ENCODE measurements at regions not wholly inside any gene's neighbourhood (a gene's known extent, or its start where the extent isn't known, plus 50 kb on each side); places are given as distances from the start of the nearest gene placed in this dataset.

GRCh38 chr11:45725776-45726492 lies 60.5 kb upstream of the CHST1 start:
- POLR2A ChIA-PET, result no interaction called here

GRCh38 chr11:45725121-45725520 lies 59.7 kb upstream of the CHST1 start:
- CTCF ChIA-PET, result interaction anchor here (1.4 kb wide), 1 partner anchor 46 kb away, joined by 4 read pairs; no protein-coding TSS in a partner anchor
- POLR2A ChIA-PET, result no interaction called here

More at GRCh38 chr11:45725776-45726492, 60.5 kb upstream of the CHST1 start:
- CTCF ChIA-PET, result no interaction called here

GRCh38 chr11:45724153-45724552 lies 58.7 kb upstream of the CHST1 start:
- ChIA-PET CTCF (interaction anchor here (1.4 kb wide), 1 partner anchor 47 kb away, joined by 4 read pairs; no protein-coding TSS in a partner anchor), POLR2A (no interaction called here)

DNA sequence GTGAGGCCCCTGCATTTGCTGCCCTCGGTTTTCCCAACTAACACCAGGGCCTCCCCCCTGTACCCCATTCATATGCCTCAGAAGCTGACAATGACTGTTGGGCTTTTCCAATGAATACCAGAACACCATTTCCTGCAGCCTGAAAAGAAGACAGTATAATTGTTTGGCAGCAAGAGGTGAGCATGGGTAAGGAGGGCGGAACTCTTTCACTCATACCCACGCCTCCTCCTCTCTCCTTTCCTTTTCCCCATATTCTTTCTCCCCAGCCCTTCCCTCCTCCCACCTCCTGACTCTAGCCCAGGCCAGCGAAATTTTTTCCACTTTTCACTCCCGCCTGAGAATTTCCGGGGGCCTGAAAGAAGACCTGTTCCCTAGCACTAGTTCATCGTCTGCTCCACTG lies 58.0 kb upstream of the CHST1 start:
- CTCF ChIA-PET, result no interaction called here

DNA sequence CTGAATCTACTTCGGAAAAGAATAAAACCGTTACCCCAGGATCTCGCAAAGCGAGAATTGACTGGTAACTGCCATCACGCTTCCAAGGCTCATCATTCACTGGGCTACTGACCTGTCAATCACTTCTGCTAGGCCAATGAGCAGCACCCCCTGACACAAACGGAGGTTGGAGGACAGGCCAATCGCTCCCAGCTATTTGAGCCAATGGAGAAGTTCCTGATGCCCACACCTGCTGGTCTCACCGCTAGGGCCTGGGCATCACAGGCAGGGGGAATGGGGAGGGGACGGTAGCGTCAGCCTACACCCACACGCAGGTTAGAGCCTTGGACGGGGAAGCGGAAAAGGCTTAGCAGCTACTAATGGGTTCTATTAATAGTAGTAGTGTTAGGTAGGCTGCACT lies 56.7 kb upstream of the CHST1 start:
- POLR2A ChIA-PET, result no interaction called here
- CTCF ChIA-PET, result no interaction called here

More for the DNA sequence above, 58.0 kb upstream of the CHST1 start:
- POLR2A ChIA-PET, result no interaction called here

DNA sequence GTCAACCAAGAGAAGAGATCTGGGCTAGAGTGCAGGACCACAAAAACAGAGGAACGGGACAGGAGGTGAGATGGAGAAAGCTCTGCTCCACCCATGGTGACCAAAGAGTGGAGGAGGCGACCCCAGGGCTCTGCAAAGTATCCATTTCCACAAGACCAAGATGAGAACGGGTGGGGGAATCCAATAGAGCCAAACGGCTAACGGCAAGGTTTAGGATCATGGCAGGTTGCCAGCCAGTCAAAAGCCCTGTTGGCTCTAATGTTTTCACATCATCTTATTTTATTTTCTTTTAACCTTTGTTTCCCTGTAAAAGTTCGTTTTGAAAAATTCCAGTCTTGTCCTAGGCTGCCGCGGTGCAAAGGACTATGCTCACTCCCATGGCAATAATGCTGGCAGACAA lies 52.1 kb upstream of the CHST1 start:
- ChIA-PET POLR2A (no interaction called here), CTCF (no interaction called here)

GRCh38 chr11:45715418-45715817 lies 50.0 kb upstream of the CHST1 start:
- ChIA-PET CTCF (no interaction called here), POLR2A (no interaction called here)

All from activated CD8-positive, alpha-beta memory T cell treated with anti-CD3 and anti-CD28 coated beads for 36 hours (primary cell).